NT2/D1 (cell line): ENCODE measurements at regions not wholly inside any gene's neighbourhood (a gene's known extent, or its start where the extent isn't known, plus 50 kb on each side); places are given as distances from the start of the nearest gene placed in this dataset.
A peak's percentile ranks its signal among the peaks of the same experiment; 100 is the strongest.

Experiments
- DNase-seq: peaks from one replicate; pipeline ENCODE4 v3.0.0-alpha.2; 2011; ENCODE audit warnings: low read depth, low spot score
- H3K27me3 ChIP-seq: 2 replicates; pipeline ENCODE4 v1.6.0; 2011; ENCODE audit warnings: mild to moderate bottlenecking; ENCODE audit not compliant: insufficient read length, insufficient read depth
- H3K36me3 ChIP-seq: 2 replicates; pipeline ENCODE4 v1.6.1; 2011; ENCODE audit warnings: mild to moderate bottlenecking, low read length, mixed read lengths; ENCODE audit not compliant: insufficient read depth, insufficient read length
- H3K4me1 ChIP-seq: 2 replicates; pipeline ENCODE4 v1.5.1; 2011; ENCODE audit not compliant: insufficient read depth, insufficient read length
- H3K4me3 ChIP-seq: 2 replicates; pipeline ENCODE4 v1.5.1; 2011; ENCODE audit warnings: low read depth; ENCODE audit not compliant: insufficient read length
- H3K9ac ChIP-seq: 2 replicates; pipeline ENCODE4 v1.6.0; 2011; ENCODE audit warnings: low read depth; ENCODE audit not compliant: insufficient read length
- H3K9me3 ChIP-seq: 2 replicates; pipeline ENCODE4 v1.5.1; 2011; ENCODE audit warnings: mild to moderate bottlenecking, low read length; ENCODE audit not compliant: insufficient read depth
- SUZ12 ChIP-seq: IDR thresholded peaks from 2 replicates; pipeline ENCODE4 v1.6.1; 2011; ENCODE audit not compliant: insufficient read length, insufficient read depth; ENCODE audit errors: extremely low read depth
- YY1 ChIP-seq: IDR thresholded peaks from 2 replicates; pipeline ENCODE4 v1.6.1; 2011; ENCODE audit not compliant: insufficient read length, insufficient read depth
- ZNF274 ChIP-seq: IDR thresholded peaks from 2 replicates; pipeline ENCODE4 v1.6.1; 2011; ENCODE audit warnings: mild to moderate bottlenecking, low read depth, low read length

- no peaks in the 10 kb centered on the region for H3K27me3 ChIP-seq
- no peak for DNase-seq
- H3K4me1 ChIP-seq: no peaks in the 10 kb centered on the region
- H3K4me3 ChIP-seq: no peak overlapping the region
- TF ChIP-seq YY1: no peak
- no peak for TF ChIP-seq ZNF274
- TF ChIP-seq SUZ12: no peak
- H3K9me3 ChIP-seq: no peaks in the 10 kb centered on the region
- no peak overlapping the region for H3K9ac ChIP-seq
- no peaks in the 10 kb centered on the region for H3K36me3 ChIP-seq
These were observed 270.2 kb downstream of the TBX15 start for GRCh38 chr1:118717893-118718292.

DNA sequence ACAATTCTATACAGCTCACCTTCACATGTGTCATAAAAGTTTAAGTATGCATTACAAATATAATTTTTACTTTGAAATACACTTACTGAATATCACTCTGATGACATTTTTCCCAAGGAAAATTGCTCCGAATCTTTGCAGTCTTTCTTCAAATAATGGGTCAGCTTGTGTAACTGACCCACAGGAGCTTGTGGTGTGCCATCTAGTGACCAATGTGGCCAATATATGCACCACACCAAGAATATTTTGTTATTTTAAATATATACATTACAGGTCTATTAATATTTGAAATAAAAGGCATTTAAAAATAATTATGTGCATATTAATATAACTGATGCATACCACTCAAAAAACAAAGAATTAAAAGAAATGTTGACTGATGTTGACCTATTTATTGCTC is 271.4 kb downstream of the TBX15 start:
- DNase-seq: no peak
- Histone ChIP-seq H3K4me1 (no peaks in the 10 kb centered on the region), H3K9ac (no peak overlapping the region), H3K27me3 (no peaks in the 10 kb centered on the region), H3K36me3 (no peaks in the 10 kb centered on the region), H3K9me3 (no peaks in the 10 kb centered on the region), H3K4me3 (no peak overlapping the region)
- TF ChIP-seq SUZ12 (no peak), ZNF274 (no peak), YY1 (no peak)

GRCh38 chr1:118711356-118711755 is 276.8 kb downstream of the TBX15 start:
- DNase-seq: peak; percentile 22
- Histone ChIP-seq H3K27me3 (no peaks in the 10 kb centered on the region), H3K9me3 (no peaks in the 10 kb centered on the region), H3K4me3 (no peak overlapping the region), H3K9ac (no peak overlapping the region), H3K4me1 (no peaks in the 10 kb centered on the region), H3K36me3 (no peaks in the 10 kb centered on the region)
- TF ChIP-seq ZNF274 (no peak), SUZ12 (no peak), YY1 (no peak)

GRCh38 chr1:118698911-118699310 is 289.2 kb downstream of the TBX15 start:
- no peaks in the 10 kb centered on the region for H3K36me3 ChIP-seq
- no peak overlapping the region for H3K9ac ChIP-seq
- no peaks in the 10 kb centered on the region for H3K4me1 ChIP-seq
- no peaks in the 10 kb centered on the region for H3K27me3 ChIP-seq
- no peak overlapping the region for H3K4me3 ChIP-seq
- no peak for DNase-seq
- TF ChIP-seq ZNF274: no peak
- no peak for TF ChIP-seq YY1
- no peak for TF ChIP-seq SUZ12
- no peaks in the 10 kb centered on the region for H3K9me3 ChIP-seq

DNA sequence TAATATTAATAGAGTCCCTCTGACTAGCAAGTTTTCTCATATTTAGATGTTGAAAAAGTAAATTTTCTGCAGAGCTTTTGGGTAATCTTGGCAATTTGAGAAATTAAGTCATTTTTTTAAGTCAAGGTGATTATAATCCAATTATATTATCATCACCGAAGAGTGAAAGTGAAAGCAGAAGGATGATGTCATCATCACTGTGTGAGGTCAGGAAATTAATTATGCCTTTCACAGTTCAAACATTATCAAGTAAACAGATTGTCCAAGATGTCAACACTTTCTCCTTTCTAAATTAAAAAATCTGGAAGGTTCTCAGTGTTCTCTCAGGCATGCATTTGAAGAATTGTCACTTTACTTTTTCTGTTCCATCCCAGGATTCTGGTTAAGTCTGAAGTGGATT is 296.0 kb downstream of the TBX15 start:
- no peak overlapping the region for H3K9ac ChIP-seq
- no peaks in the 10 kb centered on the region for H3K27me3 ChIP-seq
- no peak for DNase-seq
- TF ChIP-seq YY1: no peak
- TF ChIP-seq ZNF274: no peak
- no peak for TF ChIP-seq SUZ12
- no peak overlapping the region for H3K4me3 ChIP-seq
- no peaks in the 10 kb centered on the region for H3K36me3 ChIP-seq
- no peaks in the 10 kb centered on the region for H3K4me1 ChIP-seq
- no peaks in the 10 kb centered on the region for H3K9me3 ChIP-seq

GRCh38 chr1:118688891-118689290 is 299.3 kb downstream of the TBX15 start:
- Histone ChIP-seq H3K9me3 (no peaks in the 10 kb centered on the region), H3K9ac (no peak overlapping the region), H3K4me3 (no peak overlapping the region), H3K27me3 (no peaks in the 10 kb centered on the region), H3K36me3 (no peaks in the 10 kb centered on the region), H3K4me1 (no peaks in the 10 kb centered on the region)
- no peak for TF ChIP-seq YY1
- TF ChIP-seq ZNF274: no peak
- TF ChIP-seq SUZ12: no peak
- DNase-seq: no peak

- Histone ChIP-seq H3K36me3 (no peaks in the 10 kb centered on the region), H3K4me3 (no peak overlapping the region), H3K9me3 (0 out of 2 replicates have a peak, but pooled peaks cover 6% of the 10 kb centered on the region), H3K9ac (no peak overlapping the region), H3K4me1 (no peaks in the 10 kb centered on the region), H3K27me3 (no peaks in the 10 kb centered on the region)
- DNase-seq: no peak
- TF ChIP-seq SUZ12 (no peak), YY1 (no peak), ZNF274 (no peak)
These were observed 326.3 kb downstream of the TBX15 start for GRCh38 chr1:118661769-118662320.
